SW480 (cell line): ENCODE measurements at regions not wholly inside any gene's neighbourhood (a gene's known extent, or its start where the extent isn't known, plus 50 kb on each side); places are given as distances from the start of the nearest gene placed in this dataset.

ENCODE experiments used
- DNase-seq: peaks from one replicate; pipeline ENCODE4 v3.0.0-alpha.2; 2016; ENCODE audit warnings: low spot score

- no peak for DNase-seq
These were observed 412.3 kb upstream of the ADGRL2 start for GRCh38 chr1:81388435-81388834.

- no peak for DNase-seq
These were observed 413.3 kb upstream of the ADGRL2 start for GRCh38 chr1:81387446-81387845.

- no peak for DNase-seq
These were observed 418.2 kb upstream of the ADGRL2 start for GRCh38 chr1:81382561-81382960.

GRCh38 chr1:81381881-81382280 lies 418.9 kb upstream of the ADGRL2 start:
- DNase-seq, result no peak

GRCh38 chr1:81380436-81380835 lies 420.3 kb upstream of the ADGRL2 start:
- no peak for DNase-seq

- no peak for DNase-seq
These were observed 421.3 kb upstream of the ADGRL2 start for GRCh38 chr1:81379430-81379829.

GRCh38 chr1:81377406-81377805 lies 423.3 kb upstream of the ADGRL2 start:
- DNase-seq, result no peak

GRCh38 chr1:81375884-81376548 lies 424.7 kb upstream of the ADGRL2 start:
- DNase-seq, result no peak

GRCh38 chr1:81374481-81374880 lies 426.3 kb upstream of the ADGRL2 start:
- no peak for DNase-seq

- DNase-seq, result no peak
These were observed 428.9 kb upstream of the ADGRL2 start for GRCh38 chr1:81371864-81372263.

- DNase-seq, result no peak
These were observed 430.9 kb upstream of the ADGRL2 start for GRCh38 chr1:81369833-81370232.

- no peak for DNase-seq
These were observed 434.6 kb upstream of the ADGRL2 start for GRCh38 chr1:81366173-81366572.

GRCh38 chr1:81364088-81364487 lies 436.6 kb upstream of the ADGRL2 start:
- no peak for DNase-seq

- DNase-seq, result no peak
These were observed 442.6 kb upstream of the ADGRL2 start for GRCh38 chr1:81358151-81358550.

- no peak for DNase-seq
These were observed 448.9 kb upstream of the ADGRL2 start for GRCh38 chr1:81351864-81352263.

- no peak for DNase-seq
These were observed 451.4 kb upstream of the ADGRL2 start for GRCh38 chr1:81349194-81349965.

GRCh38 chr1:81345110-81345509 lies 455.6 kb upstream of the ADGRL2 start:
- no peak for DNase-seq

- no peak for DNase-seq
These were observed 460.5 kb upstream of the ADGRL2 start for GRCh38 chr1:81340239-81340638.

GRCh38 chr1:81337226-81337625 lies 463.5 kb upstream of the ADGRL2 start:
- DNase-seq, result no peak

GRCh38 chr1:81335876-81336275 lies 464.9 kb upstream of the ADGRL2 start:
- DNase-seq, result no peak

GRCh38 chr1:81330521-81330920 lies 470.2 kb upstream of the ADGRL2 start:
- DNase-seq, result no peak

GRCh38 chr1:81330111-81330510 lies 470.6 kb upstream of the ADGRL2 start:
- DNase-seq, result no peak

GRCh38 chr1:81329041-81329440 lies 471.7 kb upstream of the ADGRL2 start:
- no peak for DNase-seq

GRCh38 chr1:81327743-81328142 lies 473.0 kb upstream of the ADGRL2 start:
- no peak for DNase-seq
